ENCODE measurements at regions not wholly inside any gene's neighbourhood (a gene's known extent, or its start where the extent isn't known, plus 50 kb on each side); places are given as distances from the start of the nearest gene placed in this dataset.

GRCh38 chr15:61500523-61500922, 271.4 kb upstream of the RORA start (continued):
- TF ChIP-seq ZBED1 (IDR thresholded peaks at IDR 0.05; ENCODE audit: borderline replicate concordance), result no peak

- ChIA-PET SMC1A (ENCODE audit: uncharacterized antibody, unreplicated experiment) (no interaction called here), CTCF (no interaction called here), POLR2A (interaction anchor here (0.6 kb wide), 1 partner anchor 48 kb away, joined by 3 read pairs; no protein-coding TSS in a partner anchor), RAD21 (ENCODE audit: unreplicated experiment) (no interaction called here)
- ATAC-seq (no peak), DNase-seq (ENCODE audit: low read depth, low spot score) (no peak), FAIRE-seq (no peak)
- no peak overlapping the region for H3K4me3 ChIP-seq
- in situ Hi-C loops (cut with MboI) (no loop called here), intact Hi-C loops (cut with micrococcal nuclease; ENCODE audit: unreplicated experiment) (no loop called here)
- no peaks in the 10 kb centered on the region for H3K36me3 ChIP-seq (ENCODE audit: control insufficient read depth in 2 of 2, insufficient read depth in 2 of 2, low read length in 1 of 2)
- no peak for TF ChIP-seq HCFC1 (IDR thresholded peaks at IDR 0.05; ENCODE audit: low read length)
- TF ChIP-seq ZNF217 (IDR thresholded peaks at IDR 0.05), result no peak
- no peak for TF ChIP-seq TARDBP (IDR thresholded peaks at IDR 0.05; ENCODE audit: borderline replicate concordance)
- TF ChIP-seq DPF2 (IDR thresholded peaks at IDR 0.05), result no peak
- TF ChIP-seq MXI1 (IDR thresholded peaks at IDR 0.05; ENCODE audit: low read depth, low read length), result no peak
- TF ChIP-seq NBN (IDR thresholded peaks at IDR 0.05), result no peak
- no peak for TF ChIP-seq CHD1 (IDR thresholded peaks at IDR 0.05; ENCODE audit: low read depth, low read length)
- no peak for TF ChIP-seq SUZ12 (IDR thresholded peaks at IDR 0.05; ENCODE audit: unreplicated experiment)
- no peak for TF ChIP-seq BHLHE40 (IDR thresholded peaks at IDR 0.05; ENCODE audit: borderline replicate concordance in 1 of 2, low read depth in 2 of 2, low read length in 1 of 2)
- TF ChIP-seq NFIC (IDR thresholded peaks at IDR 0.05; ENCODE audit: low read depth, low read length), result no peak
- no peak for TF ChIP-seq CBFB (IDR thresholded peaks at IDR 0.05; ENCODE audit: low read depth)
- TF ChIP-seq SMAD5 (IDR thresholded peaks at IDR 0.05; ENCODE audit: low read depth), result no peak
- TF ChIP-seq CBX5 (IDR thresholded peaks at IDR 0.05; ENCODE audit: low read depth), result no peak
- TF ChIP-seq EZH2 (IDR thresholded peaks at IDR 0.05; ENCODE audit: borderline replicate concordance, control insufficient read depth, low read depth, low read length), result no peak
- TF ChIP-seq E2F4 (IDR thresholded peaks at IDR 0.05; ENCODE audit: low read depth, low read length), result no peak
- TF ChIP-seq ZZZ3 (IDR thresholded peaks at IDR 0.05; ENCODE audit: control insufficient read depth, insufficient read length, low read depth), result no peak
- TF ChIP-seq ATF7 (IDR thresholded peaks at IDR 0.05; ENCODE audit: low read depth), result no peak
- TF ChIP-seq GATAD2B (conservative IDR thresholded peaks at IDR 0.05; ENCODE audit: low read depth), result no peak
- no peak for TF ChIP-seq CEBPZ (IDR thresholded peaks at IDR 0.05; ENCODE audit: low read depth, low read length)
- no peak for TF ChIP-seq EED (IDR thresholded peaks at IDR 0.05; ENCODE audit: low read depth)
- H3K27me3 ChIP-seq (replicated peaks in 1 of 2; ENCODE audit: control insufficient read depth in 2 of 2, insufficient read depth in 2 of 2, low read length in 1 of 2), result peaks cover 0 to 4% of the 10 kb centered on the region in 2 experiments; a peak in 1 of 4 replicates
- H3K79me2 ChIP-seq (ENCODE audit: control insufficient read depth, insufficient read depth, low read length), result no peaks in the 10 kb centered on the region
- 3% methylated on average over 3 of the region's 3 CpGs for WGBS (ENCODE audit: insufficient coverage, insufficient replicate concordance, low lambda C conversion rate, missing lambda C conversion rate)
- H3K4me2 ChIP-seq (ENCODE audit: control insufficient read depth, insufficient read depth), result no peak overlapping the region
- H3K4me1 ChIP-seq (ENCODE audit: control insufficient read depth, insufficient read depth, low read length), result no peaks in the 10 kb centered on the region
- no TSS peak for BruUV-seq (replicated peaks)
- H4K20me1 ChIP-seq (ENCODE audit: control insufficient read depth, insufficient read depth), result no peaks in the 10 kb centered on the region
- no peak overlapping the region for H3K27ac ChIP-seq (ENCODE audit: control insufficient read depth, insufficient read depth)
- no peak overlapping the region for H3K9ac ChIP-seq (ENCODE audit: control insufficient read depth, insufficient read depth, low read length)
- H2AFZ ChIP-seq (ENCODE audit: control insufficient read depth, low read depth, low read length), result no peak overlapping the region
- no peaks in the 10 kb centered on the region for H3K9me3 ChIP-seq (replicated peaks; ENCODE audit: control insufficient read depth, insufficient read depth, low read length)
Observed at GRCh38 chr15:61499376-61499775, 270.3 kb upstream of the RORA start.
